A549 (cell line): ENCODE measurements at regions not wholly inside any gene's neighbourhood (a gene's known extent, or its start where the extent isn't known, plus 50 kb on each side); places are given as distances from the start of the nearest gene placed in this dataset.
A peak's percentile ranks its signal among the peaks of the same experiment; 100 is the strongest.

Experiments used
- ATAC-seq, 2 experiments: fragments of 200-7000 bp in 1 of 2; fragments of >200 bp in 1 of 2; cut with Nextera tagmentation in 1 of 2; cut with Tn5 transposase in 1 of 2; 3 replicates each; pipeline versions ENCODE4 v1.8.0 to v1.9.1; 2018 to 2020; ENCODE audit warnings: mild to moderate bottlenecking in 1 of 2, moderate library complexity in 1 of 2
- CTCF ChIA-PET: fragments of 300-600 bp; sonication (Branson Sonifier 250); formaldehyde crosslinking; extraction: SDS; loops from one replicate; lab custom pipeline; 2021; ENCODE audit warnings: antibody characterized with exemption, inconsistent platforms; lab: Yijun Ruan, JAX
- POLR2A ChIA-PET: fragments of 350-600 bp; formaldehyde crosslinking; extraction: SDS; loops from one replicate; lab custom pipeline; 2021; ENCODE audit warnings: antibody characterized with exemption, inconsistent platforms; lab: Yijun Ruan, JAX
- DNase-seq, 2 experiments: peaks; one replicate each; pipeline versions ENCODE4 v3.0.0 to v3.0.0-alpha.2; 2011 to 2016; ENCODE audit warnings: low read depth in 1 of 2, low spot score in 1 of 2
- FAIRE-seq: peaks from 2 replicates; lab custom pipeline; 2011; peaks lifted over from hg19 to GRCh38; lab: Jason Lieb, UNC
- H3K27ac ChIP-seq, 2 experiments: fragments of >200 bp; sonication (Bioruptor Twin); formaldehyde crosslinking; 3 replicates each; pipeline ENCODE4 v1.5.1; 2016 to 2017
- H3K4me1 ChIP-seq: fragments of >200 bp; sonication (Bioruptor Twin); formaldehyde crosslinking; 3 replicates; pipeline ENCODE4 v1.6.1; 2016
- H3K4me2 ChIP-seq: fragments of >200 bp; sonication (Bioruptor Twin); formaldehyde crosslinking; 3 replicates; pipeline ENCODE4 v1.6.1; 2016
- H3K4me3 ChIP-seq: fragments of >200 bp; sonication (Bioruptor Twin); formaldehyde crosslinking; 3 replicates; pipeline ENCODE4 v1.5.1; 2016
- H3K9me3 ChIP-seq: fragments of >200 bp; sonication (Bioruptor Twin); formaldehyde crosslinking; 3 replicates; pipeline ENCODE4 v1.6.1; 2016
- ATOH8 ChIP-seq: fragments of 250-450 bp; sonication (Bioruptor Pico); IDR thresholded peaks from 2 replicates; pipeline ENCODE4 v1.5.0; 2020; ENCODE audit warnings: low read depth, mild to moderate bottlenecking, moderate library complexity
- BCL3 ChIP-seq: fragments of >200 bp; sonication (Bioruptor Twin); formaldehyde crosslinking; IDR thresholded peaks from 3 replicates; pipeline ENCODE4 v1.6.1; 2016
- CBX8 ChIP-seq: fragments of 200-600 bp; sonication (generic); IDR thresholded peaks from 2 replicates; pipeline ENCODE4 v1.6.1; 2016
- CTCF ChIP-seq: fragments of >200 bp; sonication (Bioruptor Twin); formaldehyde crosslinking; IDR thresholded peaks from 3 replicates; pipeline ENCODE4 v1.5.1; 2016
- E2F6 ChIP-seq: IDR thresholded peaks from 2 replicates; pipeline ENCODE4 v1.6.1; 2012; ENCODE audit warnings: low read depth, borderline replicate concordance
- FOSB ChIP-seq: fragments of 250-450 bp; sonication (Bioruptor Pico); IDR thresholded peaks from 2 replicates; pipeline ENCODE4 v1.5.0; 2020; ENCODE audit warnings: mild to moderate bottlenecking, moderate library complexity
- FOSL2 ChIP-seq, 2 experiments: fragments of 450-650 bp in 1 of 2; fragments of >200 bp in 1 of 2; sonication (Bioruptor Twin) in 1 of 2; formaldehyde crosslinking; IDR thresholded peaks; 2 replicates each; pipeline versions ENCODE4 v1.5.0 to v1.6.1; 2016 to 2020; ENCODE audit warnings: mild to moderate bottlenecking in 1 of 2, moderate library complexity in 1 of 2
- HEYL ChIP-seq: fragments of 250-450 bp; sonication (Bioruptor Pico); IDR thresholded peaks from 2 replicates; pipeline ENCODE4 v1.8.0; 2021; ENCODE audit warnings: mild to moderate bottlenecking, moderate library complexity
- HOXB5 ChIP-seq: fragments of 250-450 bp; sonication (Bioruptor Pico); IDR thresholded peaks from 2 replicates; pipeline ENCODE4 v1.5.0; 2020; ENCODE audit warnings: mild to moderate bottlenecking, moderate library complexity
- KDM5A ChIP-seq: fragments of 200-600 bp; sonication (generic); IDR thresholded peaks from 2 replicates; pipeline ENCODE4 v1.6.1; 2016; ENCODE audit warnings: antibody characterized with exemption, mild to moderate bottlenecking
- MAZ ChIP-seq: fragments of 150-350 bp; IDR thresholded peaks from 2 replicates; pipeline ENCODE4 v1.6.1; 2014; ENCODE audit warnings: antibody characterized with exemption, low read depth, low read length, borderline replicate concordance
- MYC ChIP-seq: IDR thresholded peaks from 2 replicates; pipeline ENCODE4 v1.6.1; 2012; ENCODE audit warnings: mild to moderate bottlenecking, inconsistent platforms, low read length, improper control_type of control experiment, borderline replicate concordance
- NPAS2 ChIP-seq: fragments of 250-450 bp; sonication (Bioruptor Pico); IDR thresholded peaks from 2 replicates; pipeline ENCODE4 v1.8.0; 2022; ENCODE audit warnings: mild to moderate bottlenecking, moderate library complexity, borderline replicate concordance
- PBX3 ChIP-seq: IDR thresholded peaks from 2 replicates; pipeline ENCODE4 v1.6.1; 2012
- RAD21 ChIP-seq, 2 experiments: fragments of >200 bp in 1 of 2; sonication (Bioruptor Twin) in 1 of 2; formaldehyde crosslinking in 1 of 2; IDR thresholded peaks in 1 of 2; conservative IDR thresholded peaks in 1 of 2; 2 replicates in 1 of 2; 3 replicates in 1 of 2; pipeline ENCODE4 v1.6.1; 2012 to 2018; ENCODE audit warnings: inconsistent platforms in 1 of 2
- RARB ChIP-seq: fragments of 250-450 bp; sonication (Bioruptor Pico); IDR thresholded peaks from 2 replicates; pipeline ENCODE4 v1.8.0; 2021; ENCODE audit warnings: mild to moderate bottlenecking, moderate library complexity
- RCOR1 ChIP-seq: fragments of 150-350 bp; IDR thresholded peaks from 2 replicates; pipeline ENCODE4 v1.6.1; 2014; ENCODE audit warnings: antibody characterized with exemption, low read length, low read depth
- REST ChIP-seq: fragments of 200-600 bp; sonication (generic); IDR thresholded peaks from 2 replicates; pipeline ENCODE4 v1.6.1; 2016; ENCODE audit warnings: antibody characterized with exemption, mild to moderate bottlenecking, moderate library complexity
- RFX5 ChIP-seq: fragments of 450-650 bp; IDR thresholded peaks from 2 replicates; pipeline ENCODE4 v1.7.1; 2014; ENCODE audit warnings: antibody characterized with exemption, mild to moderate bottlenecking, moderate library complexity
- SMC3 ChIP-seq: fragments of >200 bp; sonication (Bioruptor Twin); formaldehyde crosslinking; IDR thresholded peaks from 3 replicates; pipeline ENCODE4 v1.6.1; 2018; ENCODE audit warnings: inconsistent platforms
- SREBF2 ChIP-seq: fragments of 450-650 bp; IDR thresholded peaks from 2 replicates; pipeline ENCODE4 v1.6.1; 2014; ENCODE audit warnings: mild to moderate bottlenecking, moderate library complexity
- TP53 ChIP-seq: fragments of 250-450 bp; sonication (Bioruptor Pico); IDR thresholded peaks from 2 replicates; pipeline ENCODE4 v1.5.0; 2021; ENCODE audit warnings: mild to moderate bottlenecking, moderate library complexity
- USF2 ChIP-seq: fragments of 450-650 bp; IDR thresholded peaks from 2 replicates; pipeline ENCODE4 v1.6.1; 2014; ENCODE audit warnings: antibody characterized with exemption
- ZC3H11A ChIP-seq: fragments of 450-650 bp; IDR thresholded peaks from 2 replicates; pipeline ENCODE4 v1.6.1; 2014; ENCODE audit warnings: antibody characterized with exemption, mild to moderate bottlenecking
- ZFP36 ChIP-seq: fragments of 450-650 bp; IDR thresholded peaks from 2 replicates; pipeline ENCODE4 v1.6.1; 2014; ENCODE audit warnings: borderline replicate concordance; ENCODE audit not compliant: partially characterized antibody
- ZNF302 ChIP-seq: fragments of 250-450 bp; sonication (Bioruptor Pico); IDR thresholded peaks from 2 replicates; pipeline ENCODE4 v1.9.0; 2021; ENCODE audit warnings: inconsistent platforms, mild to moderate bottlenecking, moderate library complexity

GRCh38 chr10:25758041-25758457 is 176.0 kb upstream of the MYO3A start:
- Histone ChIP-seq H3K9me3 (no peaks in the 10 kb centered on the region), H3K4me2 (no peak overlapping the region), H3K4me3 (no peak overlapping the region), H3K4me1 (no peaks in the 10 kb centered on the region), H3K27ac (no peak overlapping the region)
- no peak for TF ChIP-seq KDM5A
- TF ChIP-seq MAZ = no peak
- TF ChIP-seq ZNF302 (CRISPR knock-in tag) = no peak
- no peak for TF ChIP-seq SREBF2
- TF ChIP-seq CBX8 = no peak
- TF ChIP-seq SMC3 = peak; percentile 47
- TF ChIP-seq FOSL2 (IDR thresholded peaks at IDR 0.05) = no peak
- TF ChIP-seq FOSL2 (CRISPR knock-in tag; IDR thresholded peaks at IDR 0.05) = no peak
- no peak for TF ChIP-seq HOXB5 (CRISPR knock-in tag)
- no peak for TF ChIP-seq REST
- TF ChIP-seq E2F6 = no peak
- TF ChIP-seq BCL3 = no peak
- no peak for TF ChIP-seq TP53
- no peak for TF ChIP-seq USF2
- peak; percentile 51 for TF ChIP-seq CTCF
- no peak for TF ChIP-seq FOSB (CRISPR knock-in tag)
- no peak for TF ChIP-seq ZFP36
- no peak for TF ChIP-seq ZC3H11A
- no peak for TF ChIP-seq ATOH8
- TF ChIP-seq RAD21 (conservative IDR thresholded peaks at IDR 0.05 in 1 of 2, IDR thresholded peaks at IDR 0.05 in 1 of 2) = peak; percentile 51 to 65
- TF ChIP-seq PBX3 = no peak
- no peak for TF ChIP-seq RFX5
- TF ChIP-seq RCOR1 = no peak
- TF ChIP-seq RARB (CRISPR knock-in tag) = no peak
- TF ChIP-seq NPAS2 (CRISPR knock-in tag) = no peak
- TF ChIP-seq MYC = no peak
- TF ChIP-seq HEYL = no peak
- DNase-seq (peak; percentile 10 to 50), ATAC-seq (peak; percentile 64 to 76; a peak in 4 of 6 replicates), FAIRE-seq (no peak)
- CTCF ChIA-PET = interaction anchor here (0.7 to 1.3 kb wide), 7 partner anchors 31 to 1124 kb away, joined by 3 to 5 read pairs (median 3); no protein-coding TSS in a partner anchor
- POLR2A ChIA-PET = no interaction called here
